SK-N-MC (cell line): ENCODE measurements at regions not wholly inside any gene's neighbourhood (a gene's known extent, or its start where the extent isn't known, plus 50 kb on each side); places are given as distances from the start of the nearest gene placed in this dataset.

Experiments
- EZH2 ChIP-seq: fragments of 200-600 bp; sonication (generic); IDR thresholded peaks from one replicate; pipeline ENCODE4 v1.6.1; 2017; ENCODE audit warnings: antibody characterized with exemption
- FOXP2 ChIP-seq: optimal IDR thresholded peaks from 2 replicates; pipeline ENCODE3; 2011; ENCODE audit warnings: mild to moderate bottlenecking, moderate library complexity; ENCODE audit not compliant: insufficient read depth; ENCODE audit errors: extremely low read length, control extremely low read depth
- POLR2AphosphoS5 ChIP-seq: IDR thresholded peaks from 2 replicates; pipeline ENCODE4 v1.6.1; 2012; ENCODE audit warnings: mild to moderate bottlenecking, low read depth, low read length, borderline replicate concordance

DNA sequence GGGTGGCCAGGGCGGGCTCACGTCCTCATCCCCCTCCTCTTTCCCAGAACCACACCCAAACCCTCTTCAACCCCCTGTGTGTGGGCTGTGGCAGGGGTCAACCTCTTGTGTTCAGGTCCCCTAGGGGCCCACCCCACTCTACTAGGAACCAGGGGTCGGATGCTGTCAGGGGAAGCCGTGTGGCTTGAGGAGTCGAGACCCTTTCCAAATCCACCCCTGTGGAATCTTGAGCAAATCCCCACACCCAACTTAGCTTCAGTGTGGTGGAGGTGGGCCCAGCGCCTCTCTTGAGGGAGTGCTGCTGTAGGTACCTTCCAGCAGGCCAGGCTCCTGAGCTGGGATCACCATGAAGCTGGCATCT lies 121.5 kb downstream of the MRM1 start:
- no peak for TF ChIP-seq EZH2
- no peak for TF ChIP-seq POLR2AphosphoS5
- TF ChIP-seq FOXP2 = no peak
